NCI-H2107 treated with DMSO at 0.1 percent for 48 hours (cell line): ENCODE measurements at regions not wholly inside any gene's neighbourhood (a gene's known extent, or its start where the extent isn't known, plus 50 kb on each side); places are given as distances from the start of the nearest gene placed in this dataset.

Source experiments
- DNase-seq: peaks from one replicate; lab custom pipeline; 2025; ENCODE audit not compliant: unreplicated experiment; lab: John Stamatoyannopoulos, UW

DNA sequence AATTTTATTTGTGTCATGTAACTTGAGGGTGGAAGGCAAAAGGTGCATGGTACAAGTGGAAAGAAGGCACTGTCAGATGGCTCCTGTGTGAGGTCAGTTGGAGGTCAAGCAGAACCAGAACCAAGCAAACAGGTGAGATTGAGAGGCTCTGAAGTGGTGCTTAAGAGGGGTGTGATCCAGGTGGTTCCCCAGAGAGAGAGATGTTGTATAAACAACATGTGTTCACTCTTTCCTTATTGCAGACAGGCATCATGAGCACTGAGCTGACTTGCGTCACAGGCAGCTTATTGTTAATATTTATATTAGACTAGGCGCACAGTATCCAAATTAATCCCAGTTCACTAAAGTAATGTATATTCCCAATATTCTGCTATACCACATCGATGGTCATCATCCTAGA is 56.8 kb downstream of the CXCL13 start:
- DNase-seq = peak; percentile 4
